Nephron progenitor cell (in vitro differentiated cells): ENCODE measurements at regions not wholly inside any gene's neighbourhood (a gene's known extent, or its start where the extent isn't known, plus 50 kb on each side); places are given as distances from the start of the nearest gene placed in this dataset.

Source experiments
- DNase-seq: peaks from one replicate; pipeline ENCODE4 v3.0.0; 2021
- H3K27ac Mint-ChIP-seq: 2 replicates; pipeline ENCODE4 v1.8.0; 2021; ENCODE audit warnings: mild to moderate bottlenecking, moderate library complexity, mixed read lengths
- H3K27me3 Mint-ChIP-seq: 2 replicates; pipeline ENCODE4 v1.8.0; 2021; ENCODE audit warnings: mild to moderate bottlenecking, low read depth, mixed read lengths; ENCODE audit not compliant: poor library complexity
- H3K36me3 Mint-ChIP-seq: 2 replicates; pipeline ENCODE4 v1.8.0; 2021; ENCODE audit warnings: low read depth, mixed read lengths
- H3K4me1 Mint-ChIP-seq: 2 replicates; pipeline ENCODE4 v1.8.0; 2021; ENCODE audit warnings: mixed read lengths
- H3K4me3 Mint-ChIP-seq: 2 replicates; pipeline ENCODE4 v1.8.0; 2021; ENCODE audit warnings: mild to moderate bottlenecking, moderate library complexity, mixed read lengths
- H3K9me3 Mint-ChIP-seq: 2 replicates; pipeline ENCODE4 v1.8.0; 2021; ENCODE audit warnings: mild to moderate bottlenecking, moderate library complexity, mixed read lengths
- CTCF ChIP-seq: fragments of 200-600 bp; sonication (generic); IDR thresholded peaks from 2 replicates; pipeline ENCODE4 v1.5.0; 2021; ENCODE audit warnings: antibody characterized with exemption

GRCh38 chr4:60122820-60123219, 1077.3 kb upstream of the ADGRL3 start:
- Mint-ChIP-seq H3K36me3 (no peaks in the 10 kb centered on the region), H3K27me3 (no peaks in the 10 kb centered on the region), H3K4me1 (no peaks in the 10 kb centered on the region), H3K27ac (no peak overlapping the region), H3K4me3 (no peak overlapping the region), H3K9me3 (no peaks in the 10 kb centered on the region)
- no peak for DNase-seq
- no peak for TF ChIP-seq CTCF

- no peak for TF ChIP-seq CTCF
- Mint-ChIP-seq H3K4me3 (no peak overlapping the region), H3K27ac (no peak overlapping the region), H3K4me1 (no peaks in the 10 kb centered on the region), H3K9me3 (no peaks in the 10 kb centered on the region), H3K36me3 (no peaks in the 10 kb centered on the region), H3K27me3 (no peaks in the 10 kb centered on the region)
- DNase-seq: no peak
Observed at GRCh38 chr4:60128888-60129287, 1071.2 kb upstream of the ADGRL3 start.

GRCh38 chr4:60129740-60130139, 1070.4 kb upstream of the ADGRL3 start:
- Mint-ChIP-seq H3K9me3 (no peaks in the 10 kb centered on the region), H3K4me3 (no peak overlapping the region), H3K4me1 (no peaks in the 10 kb centered on the region), H3K27me3 (no peaks in the 10 kb centered on the region), H3K27ac (no peak overlapping the region), H3K36me3 (no peaks in the 10 kb centered on the region)
- DNase-seq: no peak
- TF ChIP-seq CTCF: no peak

- Mint-ChIP-seq H3K27me3 (no peaks in the 10 kb centered on the region), H3K27ac (no peak overlapping the region), H3K4me1 (no peaks in the 10 kb centered on the region), H3K9me3 (no peaks in the 10 kb centered on the region), H3K36me3 (no peaks in the 10 kb centered on the region), H3K4me3 (no peak overlapping the region)
- DNase-seq: no peak
- TF ChIP-seq CTCF: no peak
Observed at GRCh38 chr4:60133375-60133774, 1066.8 kb upstream of the ADGRL3 start.

- DNase-seq: no peak
- Mint-ChIP-seq H3K27ac (no peak overlapping the region), H3K36me3 (no peaks in the 10 kb centered on the region), H3K4me3 (no peak overlapping the region), H3K9me3 (no peaks in the 10 kb centered on the region), H3K4me1 (no peaks in the 10 kb centered on the region), H3K27me3 (no peaks in the 10 kb centered on the region)
- no peak for TF ChIP-seq CTCF
Observed at GRCh38 chr4:60134099-60134498, 1066.0 kb upstream of the ADGRL3 start.

GRCh38 chr4:60155088-60155487, 1045.0 kb upstream of the ADGRL3 start:
- Mint-ChIP-seq H3K27ac (no peak overlapping the region), H3K27me3 (peaks cover 4% of the 10 kb centered on the region), H3K4me3 (no peak overlapping the region), H3K36me3 (no peaks in the 10 kb centered on the region), H3K4me1 (no peaks in the 10 kb centered on the region), H3K9me3 (peaks cover 33% of the 10 kb centered on the region)
- DNase-seq: no peak
- TF ChIP-seq CTCF: no peak
